H1 (cell line): ENCODE measurements at regions not wholly inside any gene's neighbourhood (a gene's known extent, or its start where the extent isn't known, plus 50 kb on each side); places are given as distances from the start of the nearest gene placed in this dataset.

Experiments used
- CTCF ChIA-PET: fragments of 300-600 bp; sonication (Branson Sonifier 250); formaldehyde crosslinking; loops from one replicate; lab custom pipeline; 2021; ENCODE audit not compliant: partially characterized antibody; lab: Charles Lee
- POLR2A ChIA-PET: fragments of 300-600 bp; sonication (Branson Sonifier 250); formaldehyde crosslinking; loops from one replicate; lab custom pipeline; 2021; ENCODE audit warnings: inconsistent platforms; ENCODE audit not compliant: partially characterized antibody; lab: Charles Lee
- DNase-seq, 2 experiments: peaks; one replicate each; pipeline versions ENCODE4 v3.0.0 to v3.0.0-alpha.2; 2010 to 2022; ENCODE audit warnings: low spot score in 2 of 2, low read depth in 1 of 2, mixed read lengths in 1 of 2
- FAIRE-seq: peaks from 2 replicates; lab custom pipeline; 2011; peaks lifted over from hg19 to GRCh38; lab: Jason Lieb, UNC
- H2AFZ ChIP-seq: 2 replicates; pipeline ENCODE4 v1.8.1; 2012; ENCODE audit warnings: low read length, inconsistent platforms
- H2AK5ac ChIP-seq: 2 replicates; pipeline ENCODE4 v1.6.1; 2013; ENCODE audit warnings: low read depth, low read length
- H2BK120ac ChIP-seq: replicated peaks from 2 replicates; pipeline ENCODE3; 2013; ENCODE audit warnings: low read depth, low read length, inconsistent platforms
- H2BK12ac ChIP-seq: 2 replicates; pipeline ENCODE4 v1.6.1; 2013; ENCODE audit warnings: low read depth, low read length
- H2BK15ac ChIP-seq: 2 replicates; pipeline ENCODE4 v1.6.1; 2013; ENCODE audit warnings: low read length
- H2BK20ac ChIP-seq: 2 replicates; pipeline ENCODE4 v1.6.1; 2013; ENCODE audit warnings: low read length
- H2BK5ac ChIP-seq: 2 replicates; pipeline ENCODE4 v1.6.1; 2013; ENCODE audit warnings: low read depth, low read length
- H3K14ac ChIP-seq: 2 replicates; pipeline ENCODE4 v1.6.1; 2013; ENCODE audit warnings: inconsistent platforms; ENCODE audit not compliant: insufficient read length
- H3K18ac ChIP-seq: 2 replicates; pipeline ENCODE4 v1.6.1; 2013; ENCODE audit warnings: low read length; ENCODE audit errors: extremely low read depth
- H3K23ac ChIP-seq: 2 replicates; pipeline ENCODE4 v1.6.1; 2013; ENCODE audit warnings: inconsistent platforms; ENCODE audit not compliant: insufficient read length
- H3K23me2 ChIP-seq: 2 replicates; pipeline ENCODE4 v1.6.1; 2013; ENCODE audit warnings: low read depth, low read length
- H3K27ac ChIP-seq: 2 replicates; pipeline ENCODE4 v1.6.1; 2011; ENCODE audit warnings: low read depth, low read length, inconsistent platforms
- H3K27me3 ChIP-seq, 4 experiments: replicated peaks in 1 of 4; 1 replicate in 1 of 4; 2 replicates in 3 of 4; pipeline versions ENCODE4 v1.6.1 to v1.8.1; 2011 to 2013; ENCODE audit warnings: low read length in 3 of 4, mild to moderate bottlenecking in 3 of 4, inconsistent platforms in 2 of 4, mixed read lengths in 2 of 4, moderate library complexity in 1 of 4; ENCODE audit not compliant: control insufficient read depth in 3 of 4, insufficient read depth in 3 of 4; ENCODE audit errors: extremely low read depth in 1 of 4
- H3K36me3 ChIP-seq, 4 experiments: 2 replicates each; pipeline versions ENCODE4 v1.6.1 to v1.8.1; 2011 to 2013; ENCODE audit warnings: mild to moderate bottlenecking in 4 of 4, low read length in 3 of 4, moderate library complexity in 2 of 4, control low read depth in 1 of 4, inconsistent platforms in 1 of 4; ENCODE audit not compliant: insufficient read depth in 4 of 4, control insufficient read depth in 2 of 4
- H3K4ac ChIP-seq: replicated peaks from 2 replicates; pipeline ENCODE3; 2013; ENCODE audit warnings: low read length, low read depth, mixed read lengths, inconsistent platforms; ENCODE audit not compliant: insufficient read length
- H3K4me1 ChIP-seq, 4 experiments: replicated peaks in 1 of 4; 1 replicate in 1 of 4; 2 replicates in 3 of 4; pipeline versions ENCODE4 v1.6.1 to v1.8.1; 2011 to 2013; ENCODE audit warnings: low read length in 3 of 4, inconsistent platforms in 2 of 4, mixed read lengths in 1 of 4; ENCODE audit not compliant: insufficient read depth in 4 of 4, control insufficient read depth in 3 of 4
- H3K4me2 ChIP-seq, 2 experiments: 2 replicates each; pipeline versions ENCODE4 v1.6.1 to v1.8.1; 2011 to 2013; ENCODE audit warnings: low read depth in 2 of 2, low read length in 2 of 2, control low read depth in 1 of 2, inconsistent platforms in 1 of 2, mild to moderate bottlenecking in 1 of 2; ENCODE audit not compliant: insufficient read depth in 1 of 2
- H3K4me3 ChIP-seq, 4 experiments: fragments of 200-600, 300-600 bp in 1 of 4; sonication (generic), shearing (Covaris generic), sonication (Bioruptor Twin) in 1 of 4; 2 replicates each; pipeline versions ENCODE4 v1.5.1 to v1.8.1; 2011 to 2016; ENCODE audit warnings: low read length in 4 of 4, low read depth in 3 of 4, control low read depth in 2 of 4, inconsistent platforms in 2 of 4, mild to moderate bottlenecking in 2 of 4, mixed read lengths in 1 of 4, moderate library complexity in 1 of 4; ENCODE audit not compliant: insufficient read depth in 2 of 4; ENCODE audit errors: extremely low read depth in 1 of 4
- H3K56ac ChIP-seq: replicated peaks from 2 replicates; pipeline ENCODE3; 2013; ENCODE audit warnings: low read depth, mild to moderate bottlenecking, mixed read lengths, low read length, inconsistent platforms; ENCODE audit not compliant: insufficient read length
- H3K79me1 ChIP-seq: 2 replicates; pipeline ENCODE4 v1.6.1; 2013; ENCODE audit warnings: low read depth, low read length, control low read depth
- H3K79me2 ChIP-seq, 2 experiments: 2 replicates each; pipeline versions ENCODE4 v1.6.1 to v1.8.1; 2012 to 2013; ENCODE audit warnings: low read length in 2 of 2, mild to moderate bottlenecking in 2 of 2, inconsistent platforms in 1 of 2; ENCODE audit not compliant: insufficient read depth in 2 of 2, control insufficient read depth in 1 of 2
- H3K9ac ChIP-seq, 4 experiments: replicated peaks in 1 of 4; 1 replicate in 1 of 4; 2 replicates in 3 of 4; pipeline versions ENCODE4 v1.6.1 to v1.8.1; 2011 to 2013; ENCODE audit warnings: low read depth in 3 of 4, low read length in 3 of 4, control low read depth in 2 of 4, mild to moderate bottlenecking in 2 of 4, moderate library complexity in 2 of 4, inconsistent platforms in 1 of 4; ENCODE audit errors: extremely low read depth in 1 of 4
- H3K9me3 ChIP-seq, 2 experiments: 2 replicates each; pipeline versions ENCODE4 v1.6.1 to v1.8.1; 2012 to 2013; ENCODE audit warnings: mild to moderate bottlenecking in 2 of 2, moderate library complexity in 2 of 2, control low read depth in 1 of 2, inconsistent platforms in 1 of 2, low read depth in 1 of 2, low read length in 1 of 2, mixed read lengths in 1 of 2; ENCODE audit not compliant: insufficient read depth in 2 of 2
- H4K20me1 ChIP-seq, 2 experiments: replicated peaks in 1 of 2; 2 replicates each; pipeline versions ENCODE3 to v1.8.1; 2011 to 2013; ENCODE audit warnings: inconsistent platforms in 2 of 2, low read length in 2 of 2, mild to moderate bottlenecking in 1 of 2; ENCODE audit not compliant: insufficient read depth in 2 of 2, control insufficient read depth in 1 of 2
- H4K5ac ChIP-seq: 2 replicates; pipeline ENCODE4 v1.6.1; 2013; ENCODE audit warnings: low read length, low read depth, mixed read lengths, inconsistent platforms; ENCODE audit not compliant: insufficient read length
- H4K8ac ChIP-seq: 2 replicates; pipeline ENCODE4 v1.8.0; 2013; ENCODE audit warnings: mild to moderate bottlenecking, moderate library complexity, low read length, inconsistent platforms; ENCODE audit not compliant: insufficient read depth; ENCODE audit errors: extremely low read depth
- H4K91ac ChIP-seq: replicated peaks from 2 replicates; pipeline ENCODE3; 2013; ENCODE audit warnings: low read length, mixed read lengths, inconsistent platforms; ENCODE audit not compliant: insufficient read length
- BRCA1 ChIP-seq: IDR thresholded peaks from 2 replicates; pipeline ENCODE4 v1.6.1; 2012; ENCODE audit warnings: low read depth, low read length, improper control_type of control experiment
- RFX5 ChIP-seq: IDR thresholded peaks from 2 replicates; pipeline ENCODE4 v1.6.1; 2011; ENCODE audit warnings: low read depth, low read length, improper control_type of control experiment, borderline replicate concordance
- SIRT6 ChIP-seq: IDR thresholded peaks from one replicate; pipeline ENCODE4 v1.7.1; 2012; ENCODE audit warnings: low read length, inconsistent platforms
- SP1 ChIP-seq: IDR thresholded peaks from 2 replicates; pipeline ENCODE4 v1.6.1; 2011; ENCODE audit warnings: low read depth, low read length
- TAF7 ChIP-seq: optimal IDR thresholded peaks from 2 replicates; pipeline ENCODE3; 2011; ENCODE audit warnings: low read depth, mild to moderate bottlenecking, inconsistent platforms, low read length, moderate library complexity, borderline replicate concordance
- WGBS, 2 experiments: shearing (Covaris generic) in 1 of 2; methylation state at CpG; one replicate each; pipeline versions ENCODE4 v1.1.6 to v1.1.7; 2013 to 2015; ENCODE audit warnings: low lambda C conversion rate in 2 of 2, mixed read lengths in 2 of 2, inconsistent platforms in 1 of 2, low coverage in 1 of 2, missing lambda C conversion rate in 1 of 2; ENCODE audit not compliant: insufficient replicate concordance in 2 of 2, insufficient coverage in 1 of 2, insufficient read length in 1 of 2; ENCODE audit errors: extremely low coverage in 1 of 2, missing lambda C conversion rate in 1 of 2; 5-methylcytosine and 5-hydroxymethylcytosine counted together

DNA sequence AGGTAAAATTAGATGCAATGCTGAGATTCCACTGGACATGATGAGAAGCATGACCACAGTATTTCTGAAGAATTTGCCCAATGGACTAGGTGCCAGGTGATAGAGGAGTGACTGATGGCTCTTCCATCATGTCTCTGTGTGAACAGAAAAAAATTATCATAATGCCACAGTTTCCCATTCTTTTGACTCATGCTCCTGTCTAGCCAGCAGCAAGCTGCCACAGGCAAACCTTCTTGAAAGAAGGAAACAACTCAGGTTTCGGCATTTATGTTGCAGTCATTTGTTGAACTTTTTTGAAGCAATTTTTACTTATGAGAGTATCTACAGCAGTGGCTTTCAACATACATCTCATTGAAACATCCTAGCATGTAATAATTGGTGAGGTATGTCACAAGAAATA lies 284.8 kb upstream of the CD180 start:
- Histone ChIP-seq H3K79me1 (no peaks in the 10 kb centered on the region), H3K9ac (no peak overlapping the region), H2BK20ac (no peak overlapping the region), H3K56ac (no peak overlapping the region), H3K4me1 (no peaks in the 10 kb centered on the region), H3K79me2 (no peaks in the 10 kb centered on the region), H2BK5ac (no peak overlapping the region), H3K14ac (no peak overlapping the region), H4K8ac (no peak overlapping the region), H3K23ac (no peak overlapping the region), H3K23me2 (no peaks in the 10 kb centered on the region), H4K5ac (no peak overlapping the region), H3K4me3 (no peak overlapping the region), H3K18ac (no peak overlapping the region), H3K27me3 (no peaks in the 10 kb centered on the region), H2AFZ (no peak overlapping the region), H2AK5ac (no peak overlapping the region), H3K4me2 (no peak overlapping the region), H3K36me3 (no peaks in the 10 kb centered on the region), H3K9me3 (no peaks in the 10 kb centered on the region), H2BK12ac (no peak overlapping the region), H4K20me1 (peaks cover 1 to 2% of the 10 kb centered on the region in 2 experiments), H3K27ac (no peak overlapping the region), H4K91ac (no peak overlapping the region), H2BK120ac (no peak overlapping the region), H2BK15ac (no peak overlapping the region), H3K4ac (no peak overlapping the region)
- 90% methylated on average over 1 of the region's 1 CpG; no CpG with 5 or more reads in 1 of the 2 experiments for WGBS, 2 experiments
- FAIRE-seq (no peak), DNase-seq (no peak)
- ChIA-PET POLR2A (no interaction called here), CTCF (interaction anchor here (1.5 kb wide), 1 partner anchor 772 kb away, joined by 4 read pairs; no protein-coding TSS in a partner anchor)
- TF ChIP-seq TAF7 (no peak), BRCA1 (no peak), RFX5 (no peak), SP1 (no peak), SIRT6 (no peak)
